ENCODE measurements at regions not wholly inside any gene's neighbourhood (a gene's known extent, or its start where the extent isn't known, plus 50 kb on each side); places are given as distances from the start of the nearest gene placed in this dataset.

DNA sequence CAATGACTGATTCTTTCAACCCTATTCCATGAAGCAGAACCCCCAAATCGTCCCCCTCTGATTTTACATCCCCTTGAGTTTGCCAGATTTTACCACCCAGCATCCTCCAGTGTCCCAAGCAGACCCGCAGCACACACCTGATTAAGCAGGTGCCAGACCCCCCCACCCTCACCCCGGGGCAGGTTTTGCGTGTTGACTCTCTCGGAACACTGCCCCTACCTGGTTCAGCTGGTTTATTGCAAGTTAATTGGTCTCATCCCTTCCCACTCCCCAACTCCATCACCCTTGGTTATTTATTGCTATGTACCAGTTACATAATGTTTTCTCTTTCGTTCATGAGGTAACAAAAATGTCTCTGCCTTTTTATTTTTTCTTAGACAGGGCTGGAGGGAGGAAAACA lies 258.4 kb downstream of the BCOR start:
- no peak for ATAC-seq

GRCh38 chrX:39840133-39840532 lies 257.6 kb downstream of the BCOR start:
- no peak overlapping the region for H3K27ac ChIP-seq
- 80% methylated on average over 14 of the region's 14 CpGs for WGBS, 2 donors
- no peaks in the 10 kb centered on the region for H3K36me3 ChIP-seq
- no peaks in the 10 kb centered on the region for H3K4me1 ChIP-seq
- DNase-seq: no peak
- no peak for TF ChIP-seq CTCF (IDR thresholded peaks at IDR 0.05)
- H3K27me3 ChIP-seq: no peaks in the 10 kb centered on the region
- FAIRE-seq: no peak
- no peak for ATAC-seq
- no peak overlapping the region for H3K4me3 ChIP-seq
- intact Hi-C loops (cut with DNase I): no loop called here
- H3K9me3 ChIP-seq: no peaks in the 10 kb centered on the region

More for the DNA sequence above, 258.4 kb downstream of the BCOR start:
- Histone ChIP-seq H3K36me3 (no peaks in the 10 kb centered on the region), H3K4me1 (no peaks in the 10 kb centered on the region), H3K27ac (no peak overlapping the region), H3K27me3 (no peaks in the 10 kb centered on the region), H3K4me3 (no peak overlapping the region), H3K9me3 (no peaks in the 10 kb centered on the region)
- intact Hi-C loops (cut with DNase I): no loop called here
- no peak for FAIRE-seq
- WGBS, 2 donors: 52 to 64% methylated on average over 6 of the region's 6 CpGs
- DNase-seq: no peak
- no peak for TF ChIP-seq CTCF (IDR thresholded peaks at IDR 0.05)

- ATAC-seq (no peak), FAIRE-seq (no peak), DNase-seq (no peak)
- no peaks in the 10 kb centered on the region for H3K27me3 ChIP-seq
- intact Hi-C loops (cut with DNase I): no loop called here
- no peaks in the 10 kb centered on the region for H3K36me3 ChIP-seq
- 85 to 92% methylated on average over 20 of the region's 20 CpGs for WGBS, 2 donors
- H3K9me3 ChIP-seq: no peaks in the 10 kb centered on the region
- no peaks in the 10 kb centered on the region for H3K4me1 ChIP-seq
- no peak for TF ChIP-seq CTCF (IDR thresholded peaks at IDR 0.05)
- no peak overlapping the region for H3K4me3 ChIP-seq
- no peak overlapping the region for H3K27ac ChIP-seq
Observed at GRCh38 chrX:39840581-39841093, 257.1 kb downstream of the BCOR start.

DNA sequence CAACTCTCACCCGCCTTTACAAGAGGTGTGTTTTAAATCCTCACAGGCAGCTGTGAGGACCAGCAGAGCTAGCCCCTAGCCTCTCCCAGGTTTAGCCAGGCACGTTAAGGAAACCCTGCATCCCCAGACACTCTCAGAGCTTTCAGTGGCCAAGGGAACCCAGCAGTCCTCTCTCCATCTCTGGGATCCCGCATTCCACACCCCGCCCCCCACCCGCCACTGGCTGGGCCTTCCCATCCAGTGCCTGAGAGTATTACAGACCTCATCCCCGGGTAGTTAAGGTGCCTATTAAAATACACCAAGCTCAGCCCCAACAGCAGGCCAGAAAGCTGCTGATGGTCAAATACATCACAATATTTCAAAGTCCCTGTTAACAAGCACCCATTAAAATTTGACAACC lies 256.2 kb downstream of the BCOR start:
- no peak for TF ChIP-seq CTCF (IDR thresholded peaks at IDR 0.05)
- DNase-seq (no peak), FAIRE-seq (no peak), ATAC-seq (no peak)
- Histone ChIP-seq H3K27ac (no peak overlapping the region), H3K4me3 (no peak overlapping the region), H3K9me3 (no peaks in the 10 kb centered on the region), H3K27me3 (no peaks in the 10 kb centered on the region), H3K36me3 (no peaks in the 10 kb centered on the region), H3K4me1 (no peaks in the 10 kb centered on the region)
- 58 to 73% methylated on average over 6 of the region's 6 CpGs for WGBS, 2 donors
- intact Hi-C loops (cut with DNase I): no loop called here

DNA sequence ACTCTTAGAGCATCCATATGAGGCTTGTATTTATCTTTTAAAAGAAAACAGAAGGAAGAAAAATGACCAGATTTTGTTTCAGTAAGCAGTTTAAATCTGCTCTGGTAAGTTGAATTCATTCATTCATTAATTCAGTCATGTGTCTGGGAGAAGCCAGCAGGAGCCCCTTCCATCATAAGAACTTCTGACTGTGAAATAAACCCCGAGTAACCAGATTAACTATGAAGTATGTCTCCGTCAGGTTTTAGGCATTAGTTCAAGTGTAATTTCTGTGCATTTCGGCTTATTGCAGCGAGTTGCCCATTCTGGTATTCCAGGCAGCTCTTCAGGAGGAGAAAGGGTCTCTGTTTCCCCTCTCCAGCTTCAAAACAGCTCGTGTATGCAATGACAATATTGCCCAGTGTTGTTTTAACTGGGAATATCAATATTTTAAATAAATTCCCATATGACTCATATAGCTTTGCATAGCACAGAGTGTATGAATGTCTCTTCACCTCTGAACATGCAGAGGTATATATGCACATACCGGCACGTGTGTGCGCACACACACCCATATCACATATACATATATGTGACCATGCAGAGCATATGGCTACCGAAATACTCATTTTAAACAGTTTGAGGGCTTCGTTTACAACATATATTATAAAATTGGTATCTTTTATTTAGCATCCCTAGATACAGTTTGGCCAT lies 255.3 kb downstream of the BCOR start:
- no peak for DNase-seq
- ATAC-seq: no peak
- no peak for TF ChIP-seq CTCF (IDR thresholded peaks at IDR 0.05)
- 77 to 88% methylated on average over 10 of the region's 10 CpGs for WGBS, 2 donors
- Histone ChIP-seq H3K4me3 (no peak overlapping the region), H3K4me1 (no peaks in the 10 kb centered on the region), H3K36me3 (no peaks in the 10 kb centered on the region), H3K9me3 (no peaks in the 10 kb centered on the region), H3K27me3 (no peaks in the 10 kb centered on the region), H3K27ac (no peak overlapping the region)
- FAIRE-seq: no peak
- intact Hi-C loops (cut with DNase I): no loop called here
